ENCODE measurements at regions not wholly inside any gene's neighbourhood (a gene's known extent, or its start where the extent isn't known, plus 50 kb on each side); places are given as distances from the start of the nearest gene placed in this dataset.

DNA sequence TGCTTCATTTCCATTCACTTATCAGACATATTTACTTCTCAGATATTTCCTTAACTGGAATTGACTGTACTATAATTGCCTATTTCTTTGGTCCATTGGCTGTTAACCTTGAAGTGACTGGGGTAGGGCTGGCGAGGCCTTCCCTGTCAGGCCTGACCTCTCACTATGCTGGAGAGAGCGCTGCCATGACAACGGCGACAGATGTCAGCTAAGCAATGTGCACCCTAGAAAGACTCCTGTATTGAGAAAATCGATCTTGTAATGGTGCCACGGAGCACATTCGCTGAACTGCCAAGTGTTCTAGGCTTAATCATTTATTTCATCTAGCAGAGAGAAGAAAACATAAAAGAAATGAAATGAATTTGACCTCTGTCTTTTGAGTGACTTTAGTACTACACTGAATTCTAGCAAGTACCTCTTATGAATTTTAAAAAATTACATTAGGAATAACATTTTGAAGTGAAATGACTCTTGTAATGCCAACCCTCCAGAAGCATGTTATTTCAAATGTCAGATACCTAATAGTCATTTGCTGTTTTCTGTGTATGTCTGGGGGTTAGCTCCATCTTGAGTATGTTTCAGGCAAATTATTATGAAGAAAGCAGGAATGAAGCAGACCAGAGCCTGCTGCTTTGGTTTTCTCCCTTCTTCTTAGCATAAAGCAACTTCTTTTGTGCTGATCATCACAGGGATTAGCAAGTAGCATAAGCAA is 148.0 kb downstream of the SNX10 start:
- ChIA-PET CTCF (interaction anchor here (0.5 to 0.6 kb wide), 2 partner anchors 56 to 196 kb away, joined by 3 read pairs; no protein-coding TSS in a partner anchor), POLR2A (no interaction called here)
- Histone ChIP-seq H3K9me3 (no peaks in the 10 kb centered on the region), H3K4me1 (no peaks in the 10 kb centered on the region), H3K4me3 (no peak overlapping the region), H3K4me2 (no peak overlapping the region), H3K27ac (no peak overlapping the region)
- TF ChIP-seq CEBPB (IDR thresholded peaks at IDR 0.05) (no peak), RNF2 (IDR thresholded peaks at IDR 0.05; ENCODE audit: borderline replicate concordance, low read depth) (no peak)
- TF ChIP-seq, protein P1, sequence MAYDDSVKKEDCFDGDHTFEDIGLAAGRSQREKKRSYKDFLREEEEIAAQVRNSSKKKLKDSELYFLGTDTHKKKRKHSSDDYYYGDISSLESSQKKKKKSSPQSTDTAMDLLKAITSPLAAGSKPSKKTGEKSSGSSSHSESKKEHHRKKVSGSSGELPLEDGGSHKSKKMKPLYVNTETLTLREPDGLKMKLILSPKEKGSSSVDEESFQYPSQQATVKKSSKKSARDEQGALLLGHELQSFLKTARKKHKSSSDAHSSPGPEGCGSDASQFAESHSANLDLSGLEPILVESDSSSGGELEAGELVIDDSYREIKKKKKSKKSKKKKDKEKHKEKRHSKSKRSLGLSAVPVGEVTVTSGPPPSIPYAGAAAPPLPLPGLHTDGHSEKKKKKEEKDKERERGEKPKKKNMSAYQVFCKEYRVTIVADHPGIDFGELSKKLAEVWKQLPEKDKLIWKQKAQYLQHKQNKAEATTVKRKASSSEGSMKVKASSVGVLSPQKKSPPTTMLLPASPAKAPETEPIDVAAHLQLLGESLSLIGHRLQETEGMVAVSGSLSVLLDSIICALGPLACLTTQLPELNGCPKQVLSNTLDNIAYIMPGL (CRISPR knock-in tag; IDR thresholded peaks at IDR 0.05; ENCODE audit: borderline replicate concordance): no peak
- 61% methylated on average over 7 of the region's 7 CpGs for WGBS (ENCODE audit: missing lambda C conversion rate)
- ATAC-seq (no peak), DNase-seq (ENCODE audit: low read depth in 1 of 2, low spot score in 1 of 2) (no peak), FAIRE-seq (no peak)

DNA sequence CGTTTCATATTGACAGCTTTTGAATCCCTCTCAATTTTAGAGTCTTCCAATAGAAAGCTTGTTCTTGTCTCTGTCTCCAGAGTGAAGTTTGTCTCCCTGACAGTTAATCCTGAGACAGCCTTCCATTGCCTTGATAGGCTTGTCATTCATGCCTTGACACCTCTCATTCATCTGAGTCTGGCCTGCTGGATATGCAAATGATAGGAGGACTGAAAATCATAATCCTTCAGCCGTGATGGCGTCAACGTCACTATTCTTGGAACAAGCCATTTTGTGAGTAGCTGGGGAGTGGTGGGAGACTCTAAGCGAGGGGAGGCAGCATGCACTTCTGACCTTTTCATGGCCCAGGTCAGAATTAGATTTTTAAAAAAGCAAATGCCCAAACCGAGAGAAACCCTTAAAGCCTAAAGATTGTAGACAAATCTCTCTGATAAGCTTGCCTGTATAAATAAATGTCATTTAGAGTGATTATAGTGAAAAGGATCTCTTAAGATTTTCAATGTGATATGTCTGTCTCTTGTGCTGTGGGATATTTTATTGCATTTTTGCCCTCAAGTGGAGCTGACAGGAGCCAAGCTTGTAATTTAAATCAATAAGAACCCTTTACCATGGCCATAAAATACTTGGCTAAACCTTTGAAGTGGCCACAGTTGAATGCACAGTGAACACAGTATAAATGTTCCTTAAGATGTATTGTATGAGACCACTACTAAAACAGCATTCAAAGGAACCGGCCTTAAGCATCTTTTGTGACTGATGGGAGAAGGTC is 148.8 kb downstream of the SNX10 start:
- H3K4me1 ChIP-seq: no peaks in the 10 kb centered on the region
- TF ChIP-seq, protein P2, sequence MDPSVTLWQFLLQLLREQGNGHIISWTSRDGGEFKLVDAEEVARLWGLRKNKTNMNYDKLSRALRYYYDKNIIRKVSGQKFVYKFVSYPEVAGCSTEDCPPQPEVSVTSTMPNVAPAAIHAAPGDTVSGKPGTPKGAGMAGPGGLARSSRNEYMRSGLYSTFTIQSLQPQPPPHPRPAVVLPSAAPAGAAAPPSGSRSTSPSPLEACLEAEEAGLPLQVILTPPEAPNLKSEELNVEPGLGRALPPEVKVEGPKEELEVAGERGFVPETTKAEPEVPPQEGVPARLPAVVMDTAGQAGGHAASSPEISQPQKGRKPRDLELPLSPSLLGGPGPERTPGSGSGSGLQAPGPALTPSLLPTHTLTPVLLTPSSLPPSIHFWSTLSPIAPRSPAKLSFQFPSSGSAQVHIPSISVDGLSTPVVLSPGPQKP (IDR thresholded peaks at IDR 0.05; ENCODE audit: low read depth, low read length): no peak
- 65% methylated on average over 7 of the region's 7 CpGs for WGBS (ENCODE audit: missing lambda C conversion rate)
- CTCF ChIA-PET: interaction anchor here (0.5 kb wide), 1 partner anchor 56 kb away, joined by 3 read pairs; no protein-coding TSS in a partner anchor
- FAIRE-seq (no peak), DNase-seq (ENCODE audit: low read depth in 1 of 2, low spot score in 1 of 2) (no peak), ATAC-seq (no peak)
- POLR2A ChIA-PET: no interaction called here
- H3K4me3 ChIP-seq: no peak overlapping the region
- H3K9me3 ChIP-seq: no peaks in the 10 kb centered on the region
- no peak overlapping the region for H3K4me2 ChIP-seq
- H3K27ac ChIP-seq: no peak overlapping the region

DNA sequence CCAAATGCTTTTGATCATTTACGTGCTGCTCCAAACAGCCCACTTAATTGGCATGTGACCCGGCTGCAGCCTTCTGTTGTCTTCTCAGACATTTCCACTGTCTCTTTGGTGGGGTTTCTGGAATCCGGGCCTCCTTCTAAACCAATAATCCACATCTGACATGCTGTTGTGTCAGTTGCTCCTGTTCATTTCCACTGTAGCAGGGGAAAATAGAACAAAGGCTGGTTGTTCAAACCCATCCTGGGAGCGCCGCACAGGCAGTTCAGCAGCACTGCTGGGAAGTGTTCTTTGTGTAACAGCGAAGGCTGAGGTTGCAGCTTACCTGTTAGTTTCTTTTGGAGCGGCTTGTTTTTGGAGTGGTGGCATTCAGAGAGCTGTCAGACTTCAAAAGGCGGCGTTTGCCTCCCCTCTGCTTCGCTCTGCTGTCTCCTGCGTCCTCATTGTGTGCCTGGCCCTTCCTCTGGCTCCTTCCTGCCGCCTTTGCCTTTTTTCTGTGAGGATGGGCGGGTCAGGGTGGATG is 149.4 kb downstream of the SNX10 start:
- Histone ChIP-seq H3K4me2 (no peak overlapping the region), H3K9me3 (no peaks in the 10 kb centered on the region), H3K4me1 (no peaks in the 10 kb centered on the region), H3K4me3 (no peak overlapping the region), H3K27ac (no peak overlapping the region)
- DNase-seq (ENCODE audit: low read depth in 1 of 2, low spot score in 1 of 2) (no peak), ATAC-seq (no peak), FAIRE-seq (no peak)
- ChIA-PET POLR2A (no interaction called here), CTCF (no interaction called here)
- WGBS (ENCODE audit: missing lambda C conversion rate): 74% methylated on average over 13 of the region's 13 CpGs
- TF ChIP-seq TFCP2L1 (CRISPR knock-in tag; IDR thresholded peaks at IDR 0.05) (no peak), HOXB13 (CRISPR knock-in tag; IDR thresholded peaks at IDR 0.05; ENCODE audit: low read depth) (no peak), HDAC2 (IDR thresholded peaks at IDR 0.05) (no peak), NFE2L2 (conservative IDR thresholded peaks at IDR 0.05; ENCODE audit: low read length) (no peak), JUN (IDR thresholded peaks at IDR 0.05) (no peak)
- TF ChIP-seq, protein P3, sequence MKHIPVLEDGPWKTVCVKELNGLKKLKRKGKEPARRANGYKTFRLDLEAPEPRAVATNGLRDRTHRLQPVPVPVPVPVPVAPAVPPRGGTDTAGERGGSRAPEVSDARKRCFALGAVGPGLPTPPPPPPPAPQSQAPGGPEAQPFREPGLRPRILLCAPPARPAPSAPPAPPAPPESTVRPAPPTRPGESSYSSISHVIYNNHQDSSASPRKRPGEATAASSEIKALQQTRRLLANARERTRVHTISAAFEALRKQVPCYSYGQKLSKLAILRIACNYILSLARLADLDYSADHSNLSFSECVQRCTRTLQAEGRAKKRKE (CRISPR knock-in tag; IDR thresholded peaks at IDR 0.05; ENCODE audit: low read depth): no peak

DNA sequence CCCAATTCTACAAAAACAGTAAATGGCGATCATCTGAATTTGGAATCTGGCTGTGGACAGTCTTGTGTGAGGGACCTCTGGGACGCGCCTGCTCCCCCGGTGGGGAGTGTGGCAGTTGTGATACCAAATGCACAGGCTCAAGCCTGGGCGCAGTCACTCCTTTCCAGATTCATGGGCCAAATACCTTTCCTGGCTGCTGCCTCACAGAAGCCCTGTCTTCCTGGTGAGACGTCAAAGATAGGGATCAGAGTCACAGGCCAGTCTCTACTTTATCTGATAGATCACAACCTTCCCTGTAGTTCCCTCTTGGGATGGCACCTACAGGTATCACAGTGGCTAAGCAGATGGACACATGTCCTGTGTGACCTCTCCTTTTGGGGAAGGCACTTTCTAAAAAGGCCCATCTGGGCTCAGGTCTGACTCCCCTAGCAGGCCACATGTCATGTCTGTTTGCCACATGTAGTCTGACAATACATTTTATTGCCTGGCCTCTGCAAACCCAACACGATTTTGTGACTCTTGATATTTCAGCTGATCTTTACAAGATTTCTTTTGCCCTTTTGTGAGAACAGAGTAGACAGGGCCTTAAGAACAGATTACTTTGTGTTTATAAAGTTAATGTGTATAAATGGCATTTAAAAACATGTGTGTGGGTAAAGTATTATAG is 150.1 kb downstream of the SNX10 start:
- CTCF ChIA-PET: no interaction called here
- POLR2A ChIA-PET: no interaction called here
- no peak for DNase-seq (ENCODE audit: low read depth in 1 of 2, low spot score in 1 of 2)
- WGBS (ENCODE audit: missing lambda C conversion rate): 79% methylated on average over 7 of the region's 7 CpGs
- no peak overlapping the region for H3K4me3 ChIP-seq
- no peak for FAIRE-seq
- no peaks in the 10 kb centered on the region for H3K9me3 ChIP-seq
- H3K27ac ChIP-seq: no peak overlapping the region
- ATAC-seq: no peak
- H3K4me1 ChIP-seq: no peaks in the 10 kb centered on the region
- no peak overlapping the region for H3K4me2 ChIP-seq
- no peak for TF ChIP-seq CBX8 (IDR thresholded peaks at IDR 0.05)
- TF ChIP-seq JUN (IDR thresholded peaks at IDR 0.05): no peak
- TF ChIP-seq HOXB5 (CRISPR knock-in tag; IDR thresholded peaks at IDR 0.05): no peak
- TF ChIP-seq CHD4 (IDR thresholded peaks at IDR 0.05; ENCODE audit: borderline replicate concordance): no peak
- TF ChIP-seq, protein P4, sequence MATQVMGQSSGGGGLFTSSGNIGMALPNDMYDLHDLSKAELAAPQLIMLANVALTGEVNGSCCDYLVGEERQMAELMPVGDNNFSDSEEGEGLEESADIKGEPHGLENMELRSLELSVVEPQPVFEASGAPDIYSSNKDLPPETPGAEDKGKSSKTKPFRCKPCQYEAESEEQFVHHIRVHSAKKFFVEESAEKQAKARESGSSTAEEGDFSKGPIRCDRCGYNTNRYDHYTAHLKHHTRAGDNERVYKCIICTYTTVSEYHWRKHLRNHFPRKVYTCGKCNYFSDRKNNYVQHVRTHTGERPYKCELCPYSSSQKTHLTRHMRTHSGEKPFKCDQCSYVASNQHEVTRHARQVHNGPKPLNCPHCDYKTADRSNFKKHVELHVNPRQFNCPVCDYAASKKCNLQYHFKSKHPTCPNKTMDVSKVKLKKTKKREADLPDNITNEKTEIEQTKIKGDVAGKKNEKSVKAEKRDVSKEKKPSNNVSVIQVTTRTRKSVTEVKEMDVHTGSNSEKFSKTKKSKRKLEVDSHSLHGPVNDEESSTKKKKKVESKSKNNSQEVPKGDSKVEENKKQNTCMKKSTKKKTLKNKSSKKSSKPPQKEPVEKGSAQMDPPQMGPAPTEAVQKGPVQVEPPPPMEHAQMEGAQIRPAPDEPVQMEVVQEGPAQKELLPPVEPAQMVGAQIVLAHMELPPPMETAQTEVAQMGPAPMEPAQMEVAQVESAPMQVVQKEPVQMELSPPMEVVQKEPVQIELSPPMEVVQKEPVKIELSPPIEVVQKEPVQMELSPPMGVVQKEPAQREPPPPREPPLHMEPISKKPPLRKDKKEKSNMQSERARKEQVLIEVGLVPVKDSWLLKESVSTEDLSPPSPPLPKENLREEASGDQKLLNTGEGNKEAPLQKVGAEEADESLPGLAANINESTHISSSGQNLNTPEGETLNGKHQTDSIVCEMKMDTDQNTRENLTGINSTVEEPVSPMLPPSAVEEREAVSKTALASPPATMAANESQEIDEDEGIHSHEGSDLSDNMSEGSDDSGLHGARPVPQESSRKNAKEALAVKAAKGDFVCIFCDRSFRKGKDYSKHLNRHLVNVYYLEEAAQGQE (IDR thresholded peaks at IDR 0.05): no peak
- TF ChIP-seq MAFK (IDR thresholded peaks at IDR 0.05; ENCODE audit: partially characterized antibody): no peak
- TF ChIP-seq CHD2 (IDR thresholded peaks at IDR 0.05; ENCODE audit: low read length, partially characterized antibody): no peak
- no peak for TF ChIP-seq CBX2 (IDR thresholded peaks at IDR 0.05; ENCODE audit: borderline replicate concordance, low read depth)
- TF ChIP-seq EHF (CRISPR knock-in tag; IDR thresholded peaks at IDR 0.05): no peak
- TF ChIP-seq, protein P5, sequence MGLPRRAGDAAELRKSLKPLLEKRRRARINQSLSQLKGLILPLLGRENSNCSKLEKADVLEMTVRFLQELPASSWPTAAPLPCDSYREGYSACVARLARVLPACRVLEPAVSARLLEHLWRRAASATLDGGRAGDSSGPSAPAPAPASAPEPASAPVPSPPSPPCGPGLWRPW (IDR thresholded peaks at IDR 0.05): no peak
- no peak for TF ChIP-seq ZNF302 (CRISPR knock-in tag; IDR thresholded peaks at IDR 0.05)

All from A549 (cell line).